Kidney epithelial cell (primary cell): ENCODE measurements at regions not wholly inside any gene's neighbourhood (a gene's known extent, or its start where the extent isn't known, plus 50 kb on each side); places are given as distances from the start of the nearest gene placed in this dataset.

Source experiments
- DNase-seq: peaks from one replicate; pipeline ENCODE4 v3.0.0-alpha.2; 2010; ENCODE audit warnings: low read depth
- H3K27me3 ChIP-seq: 2 replicates; pipeline ENCODE4 v1.6.0; 2011; ENCODE audit warnings: low read length; ENCODE audit not compliant: control insufficient read depth, insufficient read depth
- H3K36me3 ChIP-seq: 2 replicates; pipeline ENCODE4 v1.5.1; 2011; ENCODE audit warnings: low read length; ENCODE audit not compliant: control insufficient read depth, insufficient read depth
- H3K4me3 ChIP-seq: 2 replicates; pipeline ENCODE4 v1.5.1; 2011; ENCODE audit warnings: low read depth, mild to moderate bottlenecking, control low read depth, low read length
- TF ChIP-seq, protein P1 (sequence below): IDR thresholded peaks from 2 replicates; pipeline ENCODE4 v1.5.1; 2011; ENCODE audit warnings: mild to moderate bottlenecking, moderate library complexity, low read length, control low read depth, inconsistent platforms; ENCODE audit not compliant: insufficient read depth, poor library complexity, severe bottlenecking

DNA sequence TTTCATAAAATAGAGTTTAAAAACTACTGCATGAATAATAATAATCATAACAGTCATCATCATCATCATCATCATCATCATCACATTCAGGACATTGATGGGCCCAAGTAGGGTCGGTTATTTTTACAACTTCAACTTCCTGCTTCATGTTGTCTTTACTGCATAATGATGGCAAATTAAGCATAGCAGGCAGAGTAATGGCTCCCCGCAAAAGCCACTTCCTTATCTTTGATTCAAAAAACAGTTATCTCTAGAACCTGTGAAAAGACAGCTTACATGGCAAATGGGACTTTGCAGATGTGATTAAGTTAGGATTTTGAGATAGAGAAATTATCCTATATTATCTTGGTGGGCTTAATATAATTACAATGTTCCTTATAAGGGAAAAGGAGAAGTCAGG, 792.9 kb downstream of the LIG4 start:
- TF ChIP-seq, protein P1, sequence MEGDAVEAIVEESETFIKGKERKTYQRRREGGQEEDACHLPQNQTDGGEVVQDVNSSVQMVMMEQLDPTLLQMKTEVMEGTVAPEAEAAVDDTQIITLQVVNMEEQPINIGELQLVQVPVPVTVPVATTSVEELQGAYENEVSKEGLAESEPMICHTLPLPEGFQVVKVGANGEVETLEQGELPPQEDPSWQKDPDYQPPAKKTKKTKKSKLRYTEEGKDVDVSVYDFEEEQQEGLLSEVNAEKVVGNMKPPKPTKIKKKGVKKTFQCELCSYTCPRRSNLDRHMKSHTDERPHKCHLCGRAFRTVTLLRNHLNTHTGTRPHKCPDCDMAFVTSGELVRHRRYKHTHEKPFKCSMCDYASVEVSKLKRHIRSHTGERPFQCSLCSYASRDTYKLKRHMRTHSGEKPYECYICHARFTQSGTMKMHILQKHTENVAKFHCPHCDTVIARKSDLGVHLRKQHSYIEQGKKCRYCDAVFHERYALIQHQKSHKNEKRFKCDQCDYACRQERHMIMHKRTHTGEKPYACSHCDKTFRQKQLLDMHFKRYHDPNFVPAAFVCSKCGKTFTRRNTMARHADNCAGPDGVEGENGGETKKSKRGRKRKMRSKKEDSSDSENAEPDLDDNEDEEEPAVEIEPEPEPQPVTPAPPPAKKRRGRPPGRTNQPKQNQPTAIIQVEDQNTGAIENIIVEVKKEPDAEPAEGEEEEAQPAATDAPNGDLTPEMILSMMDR: no peak
- Histone ChIP-seq H3K36me3 (no peaks in the 10 kb centered on the region), H3K27me3 (no peaks in the 10 kb centered on the region), H3K4me3 (no peak overlapping the region)
- DNase-seq: no peak

DNA sequence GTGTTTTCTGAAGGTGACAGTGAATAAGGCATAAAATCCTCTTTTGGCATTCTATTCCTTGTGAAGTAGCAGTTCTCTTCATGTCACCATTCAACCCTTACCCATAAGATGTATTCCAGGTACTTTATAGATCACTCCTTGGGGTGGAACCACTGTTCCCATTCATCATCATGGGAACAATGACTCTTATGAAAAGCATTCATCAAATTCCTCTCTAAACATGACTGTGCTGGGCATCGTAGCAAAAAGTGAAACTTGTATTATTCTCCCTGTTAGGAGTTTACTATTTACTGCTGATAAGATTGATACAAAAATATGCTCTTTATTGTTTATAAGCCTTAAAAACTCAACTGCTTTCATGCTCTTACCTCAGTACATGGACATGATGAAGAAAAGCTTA, 793.4 kb downstream of the LIG4 start:
- H3K4me3 ChIP-seq: no peak overlapping the region
- H3K27me3 ChIP-seq: no peaks in the 10 kb centered on the region
- TF ChIP-seq, protein P1: no peak
- H3K36me3 ChIP-seq: no peaks in the 10 kb centered on the region
- DNase-seq: no peak

DNA sequence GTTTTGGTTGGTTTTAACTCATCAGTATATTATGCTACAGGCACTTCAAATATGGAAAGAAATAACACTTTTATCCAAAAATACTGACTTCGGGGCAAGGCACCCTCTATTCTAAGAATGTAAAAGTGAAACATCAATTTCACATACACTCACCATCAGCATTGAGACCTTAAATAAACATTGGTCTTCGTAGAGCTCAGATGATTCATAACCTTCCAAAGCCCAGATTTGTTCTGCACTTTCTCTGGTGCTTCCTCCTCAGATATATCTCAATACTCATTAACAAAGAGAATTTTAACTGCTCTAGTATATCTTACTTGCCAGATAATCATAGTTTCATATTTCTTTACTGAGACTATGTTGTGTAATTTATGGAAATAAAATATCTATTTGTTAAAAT, 794.3 kb downstream of the LIG4 start:
- Histone ChIP-seq H3K36me3 (no peaks in the 10 kb centered on the region), H3K27me3 (no peaks in the 10 kb centered on the region), H3K4me3 (no peak overlapping the region)
- TF ChIP-seq, protein P1: no peak
- DNase-seq: no peak

DNA sequence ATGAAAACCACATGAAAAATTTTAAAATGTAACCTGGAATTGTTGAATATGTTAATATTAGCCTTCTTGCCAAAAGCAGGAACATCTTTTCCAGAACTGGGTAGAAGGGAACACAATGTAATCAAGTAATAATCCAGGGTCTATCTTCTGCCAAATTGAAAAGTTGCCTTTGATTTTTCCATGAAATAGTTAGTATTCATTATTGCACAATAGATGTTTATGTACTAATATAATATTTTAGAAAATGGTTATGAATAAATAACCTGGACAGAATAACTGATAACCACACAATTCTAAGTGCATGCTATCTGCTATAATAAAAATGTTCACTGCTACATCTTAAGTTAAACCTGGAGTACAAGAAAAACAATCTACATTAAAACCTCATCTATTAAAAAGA, 802.3 kb downstream of the LIG4 start:
- TF ChIP-seq, protein P1: no peak
- Histone ChIP-seq H3K27me3 (no peaks in the 10 kb centered on the region), H3K36me3 (no peaks in the 10 kb centered on the region), H3K4me3 (no peak overlapping the region)
- DNase-seq: no peak

DNA sequence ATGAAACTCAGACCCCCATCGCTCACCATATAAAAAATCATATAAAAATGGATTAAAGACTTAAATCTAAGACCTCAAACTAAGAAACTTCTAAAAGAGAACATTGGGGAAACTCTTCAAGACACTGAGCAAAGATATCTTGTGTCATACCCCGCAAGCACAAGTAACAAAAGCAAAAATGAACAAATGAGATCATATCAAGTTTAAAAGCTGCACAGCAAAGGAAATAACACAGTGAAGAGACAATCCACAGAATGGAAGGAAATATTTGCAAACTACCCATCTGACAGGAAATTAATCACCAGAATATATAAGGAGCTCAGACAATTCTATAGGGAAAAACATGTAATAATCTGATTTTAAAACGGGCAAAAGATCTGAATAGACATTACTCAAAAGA, 808.3 kb downstream of the LIG4 start:
- Histone ChIP-seq H3K4me3 (no peak overlapping the region), H3K27me3 (no peaks in the 10 kb centered on the region), H3K36me3 (no peaks in the 10 kb centered on the region)
- TF ChIP-seq, protein P1: no peak
- no peak for DNase-seq

DNA sequence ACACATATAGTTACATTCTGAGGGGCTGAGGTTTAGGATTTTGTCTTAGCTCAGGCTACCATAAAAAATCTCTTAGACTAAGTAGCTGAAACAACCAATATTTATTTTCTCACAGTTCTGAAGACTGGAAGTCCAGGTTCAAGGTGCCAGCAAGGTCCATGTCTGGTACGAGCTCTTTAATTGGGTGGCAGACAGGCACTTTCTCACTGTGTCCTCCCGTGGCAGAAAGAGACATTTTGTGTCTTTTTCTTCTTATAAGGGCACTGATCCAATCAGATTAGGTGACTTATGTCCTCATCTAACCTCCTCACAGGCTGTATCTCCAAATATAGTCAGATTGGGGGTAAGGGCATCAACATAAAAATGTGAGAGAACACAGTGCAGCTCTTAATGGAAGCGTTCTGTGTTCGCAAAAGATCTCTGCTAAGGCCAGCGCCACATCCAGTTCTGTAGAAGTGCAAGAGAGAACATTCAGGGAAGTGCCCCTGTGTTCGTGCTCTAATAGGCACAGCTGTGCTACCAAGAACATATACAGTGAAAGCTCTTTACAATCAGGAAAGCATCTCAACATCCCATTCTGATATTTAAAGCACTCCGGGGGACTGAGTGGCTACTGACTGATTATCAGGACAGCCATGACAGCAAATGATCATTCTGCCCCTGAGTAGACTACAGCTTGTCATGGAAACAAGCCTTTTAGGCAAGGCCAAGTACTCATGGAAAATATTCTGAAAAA, 819.2 kb downstream of the LIG4 start:
- Histone ChIP-seq H3K4me3 (no peak overlapping the region), H3K36me3 (no peaks in the 10 kb centered on the region), H3K27me3 (no peaks in the 10 kb centered on the region)
- TF ChIP-seq, protein P1: no peak
- DNase-seq: no peak
